ENCODE measurements at regions not wholly inside any gene's neighbourhood (a gene's known extent, or its start where the extent isn't known, plus 50 kb on each side); places are given as distances from the start of the nearest gene placed in this dataset.

GRCh38 chr12:40587421-40587820 is 104.8 kb upstream of the CNTN1 start:
- Histone ChIP-seq H3K79me2 (ENCODE audit: insufficient read depth, low read length) (no peaks in the 10 kb centered on the region), H3K4me1 (ENCODE audit: control insufficient read depth in 1 of 2, insufficient read depth in 2 of 2, low read length in 2 of 2) (no peaks in the 10 kb centered on the region), H3K4me2 (replicated peaks; ENCODE audit: extremely low read depth, low read length, poor library complexity, severe bottlenecking) (no peak overlapping the region), H3K27me3 (ENCODE audit: control insufficient read depth in 2 of 2, insufficient read depth in 2 of 2, low read length in 2 of 2) (no peaks in the 10 kb centered on the region), H2AFZ (ENCODE audit: insufficient read depth, low read depth, low read length, poor library complexity, severe bottlenecking) (no peak overlapping the region), H3K36me3 (replicated peaks in 1 of 2; ENCODE audit: control insufficient read depth in 1 of 2, insufficient read depth in 2 of 2, low read length in 2 of 2) (no peaks in the 10 kb centered on the region), H3K9ac (ENCODE audit: insufficient read depth, low read length, poor library complexity, severe bottlenecking) (no peak overlapping the region), H4K20me1 (ENCODE audit: insufficient read depth, low read length) (no peaks in the 10 kb centered on the region), H3K27ac (ENCODE audit: low read depth in 1 of 2, low read length in 2 of 2) (no peak overlapping the region), H3K9me3 (replicated peaks in 1 of 2; ENCODE audit: control insufficient read depth in 1 of 2, insufficient read depth in 1 of 2, low read length in 2 of 2) (peaks cover 7 to 9% of the 10 kb centered on the region in 2 donors), H3K4me3 (replicated peaks in 1 of 3; ENCODE audit: low read depth in 2 of 3, low read length in 3 of 3) (no peak overlapping the region)
- Mint-ChIP-seq H3K36me3 (no peaks in the 10 kb centered on the region), H3K27me3 (ENCODE audit: low read depth in 3 of 3) (no peaks in the 10 kb centered on the region), H3K9me3 (peaks cover 6 to 15% (median 11%) of the 10 kb centered on the region in 7 donors), H3K4me1 (no peaks in the 10 kb centered on the region), H3K4me3 (no peak overlapping the region), H3K27ac (no peak overlapping the region)
- TF ChIP-seq CTCF (IDR thresholded peaks at IDR 0.05), result no peak
- no peak for DNase-seq
- intact Hi-C loops (cut with micrococcal nuclease), result no loop called here

- no CpG with 5 or more reads among the region's 3 CpGs for WGBS (ENCODE audit: insufficient coverage)
- Histone ChIP-seq H3K4me2 (replicated peaks; ENCODE audit: extremely low read depth, low read length, poor library complexity, severe bottlenecking) (no peak overlapping the region), H3K9me3 (replicated peaks in 1 of 2; ENCODE audit: control insufficient read depth in 1 of 2, insufficient read depth in 1 of 2, low read length in 2 of 2) (peaks cover 7 to 9% of the 10 kb centered on the region in 2 donors), H3K9ac (ENCODE audit: insufficient read depth, low read length, poor library complexity, severe bottlenecking) (no peak overlapping the region), H3K36me3 (replicated peaks in 1 of 2; ENCODE audit: control insufficient read depth in 1 of 2, insufficient read depth in 2 of 2, low read length in 2 of 2) (no peaks in the 10 kb centered on the region), H3K4me3 (replicated peaks in 1 of 3; ENCODE audit: low read depth in 2 of 3, low read length in 3 of 3) (no peak overlapping the region), H3K27me3 (ENCODE audit: control insufficient read depth in 2 of 2, insufficient read depth in 2 of 2, low read length in 2 of 2) (no peaks in the 10 kb centered on the region), H4K20me1 (ENCODE audit: insufficient read depth, low read length) (no peaks in the 10 kb centered on the region), H2AFZ (ENCODE audit: insufficient read depth, low read depth, low read length, poor library complexity, severe bottlenecking) (no peak overlapping the region), H3K79me2 (ENCODE audit: insufficient read depth, low read length) (no peaks in the 10 kb centered on the region), H3K27ac (ENCODE audit: low read depth in 1 of 2, low read length in 2 of 2) (no peak overlapping the region), H3K4me1 (ENCODE audit: control insufficient read depth in 1 of 2, insufficient read depth in 2 of 2, low read length in 2 of 2) (no peaks in the 10 kb centered on the region)
- Mint-ChIP-seq H3K27ac (no peak overlapping the region), H3K36me3 (no peaks in the 10 kb centered on the region), H3K4me1 (no peaks in the 10 kb centered on the region), H3K9me3 (peaks cover 7 to 15% (median 10%) of the 10 kb centered on the region in 7 donors), H3K4me3 (no peak overlapping the region), H3K27me3 (ENCODE audit: low read depth in 3 of 3) (no peaks in the 10 kb centered on the region)
- intact Hi-C loops (cut with micrococcal nuclease), result no loop called here
- no peak for TF ChIP-seq CTCF (IDR thresholded peaks at IDR 0.05)
- DNase-seq, result no peak
Observed at GRCh38 chr12:40587970-40588369, 104.3 kb upstream of the CNTN1 start.

Measured in CD14-positive monocyte (primary cell).